GM12892 (cell line): ENCODE measurements at regions not wholly inside any gene's neighbourhood (a gene's known extent, or its start where the extent isn't known, plus 50 kb on each side); places are given as distances from the start of the nearest gene placed in this dataset.

Experiments
- POLR2A ChIP-seq: IDR thresholded peaks from 2 replicates; pipeline ENCODE4 v1.6.1; 2011; ENCODE audit warnings: low read depth, low read length, control low read depth
- POLR2AphosphoS5 ChIP-seq: IDR thresholded peaks from 2 replicates; pipeline ENCODE4 v1.6.1; 2011; ENCODE audit warnings: low read depth, low read length, control low read depth

GRCh38 chr2:157927155-157927554 is 51.0 kb upstream of the ACVR1 start:
- no peak for TF ChIP-seq POLR2A
- no peak for TF ChIP-seq POLR2AphosphoS5
